ENCODE measurements at regions not wholly inside any gene's neighbourhood (a gene's known extent, or its start where the extent isn't known, plus 50 kb on each side); places are given as distances from the start of the nearest gene placed in this dataset.

- Histone ChIP-seq H3K4me1 (no peaks in the 10 kb centered on the region), H3K9me3 (peaks cover 4% of the 10 kb centered on the region; the same call in 1 of the 2 replicates), H3K36me3 (replicated peaks) (no peaks in the 10 kb centered on the region), H3K4me3 (no peak overlapping the region), H3K27me3 (ENCODE audit: low read depth) (peaks cover 90% of the 10 kb centered on the region)
- in situ Hi-C loops (cut with MboI; ENCODE audit: low sequenced_read_pairs): no loop called here
- DNase-seq (ENCODE audit: low spot score in 2 of 2): no peak
Observed at GRCh38 chr15:96418146-96418545, 87.6 kb downstream of the NR2F2 start.

GRCh38 chr15:96421178-96421601 is 90.7 kb downstream of the NR2F2 start:
- no peaks in the 10 kb centered on the region for H3K4me1 ChIP-seq
- peaks cover 64% of the 10 kb centered on the region for H3K27me3 ChIP-seq (ENCODE audit: low read depth)
- no peak for DNase-seq (ENCODE audit: low spot score in 2 of 2)
- peaks cover 4% of the 10 kb centered on the region; the same call in 1 of the 2 replicates for H3K9me3 ChIP-seq
- in situ Hi-C loops (cut with MboI; ENCODE audit: low sequenced_read_pairs): no loop called here
- no peaks in the 10 kb centered on the region for H3K36me3 ChIP-seq (replicated peaks)
- H3K4me3 ChIP-seq: no peak overlapping the region

- Histone ChIP-seq H3K4me3 (no peak overlapping the region), H3K4me1 (no peaks in the 10 kb centered on the region), H3K27me3 (ENCODE audit: low read depth) (peaks cover 54% of the 10 kb centered on the region), H3K36me3 (replicated peaks) (no peaks in the 10 kb centered on the region), H3K9me3 (peaks cover 4% of the 10 kb centered on the region; the same call in 1 of the 2 replicates)
- in situ Hi-C loops (cut with MboI; ENCODE audit: low sequenced_read_pairs): no loop called here
- no peak for DNase-seq (ENCODE audit: low spot score in 2 of 2)
Observed at GRCh38 chr15:96422125-96422524, 91.6 kb downstream of the NR2F2 start.

- no peak for DNase-seq (ENCODE audit: low spot score in 2 of 2)
- H3K27me3 ChIP-seq (ENCODE audit: low read depth): peaks cover 30% of the 10 kb centered on the region
- H3K4me3 ChIP-seq: no peak overlapping the region
- H3K36me3 ChIP-seq (replicated peaks): no peaks in the 10 kb centered on the region
- no peaks in the 10 kb centered on the region for H3K4me1 ChIP-seq
- in situ Hi-C loops (cut with MboI; ENCODE audit: low sequenced_read_pairs): no loop called here
- peaks cover 4% of the 10 kb centered on the region; the same call in 1 of the 2 replicates for H3K9me3 ChIP-seq
Observed at GRCh38 chr15:96424674-96425073, 94.2 kb downstream of the NR2F2 start.

- Histone ChIP-seq H3K27me3 (ENCODE audit: low read depth) (peaks cover 11% of the 10 kb centered on the region), H3K4me1 (no peaks in the 10 kb centered on the region), H3K36me3 (replicated peaks) (no peaks in the 10 kb centered on the region), H3K9me3 (no peaks in the 10 kb centered on the region), H3K4me3 (no peak overlapping the region)
- no peak for DNase-seq (ENCODE audit: low spot score in 2 of 2)
- in situ Hi-C loops (cut with MboI; ENCODE audit: low sequenced_read_pairs): no loop called here
Observed at GRCh38 chr15:96428742-96429141, 98.2 kb downstream of the NR2F2 start.

- H3K36me3 ChIP-seq (replicated peaks): no peaks in the 10 kb centered on the region
- H3K4me3 ChIP-seq: no peak overlapping the region
- H3K4me1 ChIP-seq: no peaks in the 10 kb centered on the region
- in situ Hi-C loops (cut with MboI; ENCODE audit: low sequenced_read_pairs): no loop called here
- H3K9me3 ChIP-seq: no peaks in the 10 kb centered on the region
- peaks cover 6% of the 10 kb centered on the region; the same call in 1 of the 2 replicates for H3K27me3 ChIP-seq (ENCODE audit: low read depth)
- no peak for DNase-seq (ENCODE audit: low spot score in 2 of 2)
Observed at GRCh38 chr15:96431786-96432185, 101.3 kb downstream of the NR2F2 start.

- in situ Hi-C loops (cut with MboI; ENCODE audit: low sequenced_read_pairs): no loop called here
- H3K36me3 ChIP-seq (replicated peaks): no peaks in the 10 kb centered on the region
- no peak overlapping the region for H3K4me3 ChIP-seq
- DNase-seq (ENCODE audit: low spot score in 2 of 2): no peak
- no peaks in the 10 kb centered on the region for H3K4me1 ChIP-seq
- no peaks in the 10 kb centered on the region for H3K9me3 ChIP-seq
- peaks cover 6% of the 10 kb centered on the region; the same call in 1 of the 2 replicates for H3K27me3 ChIP-seq (ENCODE audit: low read depth)
Observed at GRCh38 chr15:96435022-96435421, 104.5 kb downstream of the NR2F2 start.

- peaks cover 6% of the 10 kb centered on the region; the same call in 1 of the 2 replicates for H3K27me3 ChIP-seq (ENCODE audit: low read depth)
Observed at GRCh38 chr15:96435841-96436240, 105.3 kb downstream of the NR2F2 start.

GRCh38 chr15:96440978-96441377 is 110.5 kb downstream of the NR2F2 start:
- Histone ChIP-seq H3K27me3 (ENCODE audit: low read depth) (peaks cover 2% of the 10 kb centered on the region; the same call in 1 of the 2 replicates), H3K9me3 (no peaks in the 10 kb centered on the region), H3K4me1 (no peaks in the 10 kb centered on the region), H3K4me3 (no peak overlapping the region), H3K36me3 (replicated peaks) (no peaks in the 10 kb centered on the region)
- in situ Hi-C loops (cut with MboI; ENCODE audit: low sequenced_read_pairs): no loop called here
- no peak for DNase-seq (ENCODE audit: low spot score in 2 of 2)

More at GRCh38 chr15:96435841-96436240, 105.3 kb downstream of the NR2F2 start:
- DNase-seq (ENCODE audit: low spot score in 2 of 2): no peak
- no peaks in the 10 kb centered on the region for H3K4me1 ChIP-seq
- no peaks in the 10 kb centered on the region for H3K36me3 ChIP-seq (replicated peaks)
- in situ Hi-C loops (cut with MboI; ENCODE audit: low sequenced_read_pairs): no loop called here
- no peaks in the 10 kb centered on the region for H3K9me3 ChIP-seq
- H3K4me3 ChIP-seq: no peak overlapping the region

GRCh38 chr15:96442076-96442475 is 111.6 kb downstream of the NR2F2 start:
- in situ Hi-C loops (cut with MboI; ENCODE audit: low sequenced_read_pairs): no loop called here
- H3K4me3 ChIP-seq: no peak overlapping the region
- DNase-seq (ENCODE audit: low spot score in 2 of 2): no peak
- no peaks in the 10 kb centered on the region for H3K9me3 ChIP-seq
- H3K4me1 ChIP-seq: no peaks in the 10 kb centered on the region
- peaks cover 2% of the 10 kb centered on the region; the same call in 1 of the 2 replicates for H3K27me3 ChIP-seq (ENCODE audit: low read depth)
- no peaks in the 10 kb centered on the region for H3K36me3 ChIP-seq (replicated peaks)

GRCh38 chr15:96444865-96445264 is 114.4 kb downstream of the NR2F2 start:
- H3K4me1 ChIP-seq: no peaks in the 10 kb centered on the region

GRCh38 chr15:96448923-96449322 is 118.4 kb downstream of the NR2F2 start:
- no peak overlapping the region for H3K4me3 ChIP-seq
- in situ Hi-C loops (cut with MboI; ENCODE audit: low sequenced_read_pairs): no loop called here
- DNase-seq (ENCODE audit: low spot score in 2 of 2): no peak
- no peaks in the 10 kb centered on the region for H3K9me3 ChIP-seq
- no peaks in the 10 kb centered on the region for H3K36me3 ChIP-seq (replicated peaks)
- no peaks in the 10 kb centered on the region for H3K4me1 ChIP-seq
- H3K27me3 ChIP-seq (ENCODE audit: low read depth): peaks cover 5% of the 10 kb centered on the region; the same call in 1 of the 2 replicates

More at GRCh38 chr15:96444865-96445264, 114.4 kb downstream of the NR2F2 start:
- Histone ChIP-seq H3K36me3 (replicated peaks) (no peaks in the 10 kb centered on the region), H3K27me3 (ENCODE audit: low read depth) (peaks cover 5% of the 10 kb centered on the region; the same call in 1 of the 2 replicates), H3K9me3 (no peaks in the 10 kb centered on the region), H3K4me3 (no peak overlapping the region)
- DNase-seq (ENCODE audit: low spot score in 2 of 2): no peak
- in situ Hi-C loops (cut with MboI; ENCODE audit: low sequenced_read_pairs): no loop called here

GRCh38 chr15:96457841-96458240 is 127.3 kb downstream of the NR2F2 start:
- no peaks in the 10 kb centered on the region for H3K27me3 ChIP-seq (ENCODE audit: low read depth)
- in situ Hi-C loops (cut with MboI; ENCODE audit: low sequenced_read_pairs): no loop called here
- no peak for DNase-seq (ENCODE audit: low spot score in 2 of 2)

GRCh38 chr15:96460106-96460505 is 129.6 kb downstream of the NR2F2 start:
- in situ Hi-C loops (cut with MboI; ENCODE audit: low sequenced_read_pairs): no loop called here
- peaks cover 8% of the 10 kb centered on the region for H3K27me3 ChIP-seq (ENCODE audit: low read depth)
- no peak overlapping the region for H3K4me3 ChIP-seq
- DNase-seq (ENCODE audit: low spot score in 2 of 2): no peak
- no peaks in the 10 kb centered on the region for H3K9me3 ChIP-seq
- no peaks in the 10 kb centered on the region for H3K4me1 ChIP-seq
- H3K36me3 ChIP-seq (replicated peaks): no peaks in the 10 kb centered on the region

More at GRCh38 chr15:96457841-96458240, 127.3 kb downstream of the NR2F2 start:
- Histone ChIP-seq H3K4me1 (no peaks in the 10 kb centered on the region), H3K36me3 (replicated peaks) (no peaks in the 10 kb centered on the region), H3K4me3 (no peak overlapping the region), H3K9me3 (no peaks in the 10 kb centered on the region)

Data from HAP-1 (cell line).